ENCODE measurements at regions not wholly inside any gene's neighbourhood (a gene's known extent, or its start where the extent isn't known, plus 50 kb on each side); places are given as distances from the start of the nearest gene placed in this dataset.

- no peak for DNase-seq (ENCODE audit: low read depth)
- no peak for TF ChIP-seq CTCF (conservative IDR thresholded peaks at IDR 0.05; ENCODE audit: low read depth, low read length)
- H3K4me3 ChIP-seq (ENCODE audit: low read length) = no peak overlapping the region
Measured at GRCh38 chr13:81771951-81772350, 1431.0 kb upstream of the SPRY2 start.

GRCh38 chr13:81770868-81771505 is 1430.1 kb upstream of the SPRY2 start:
- DNase-seq (ENCODE audit: low read depth) = no peak
- H3K4me3 ChIP-seq (ENCODE audit: low read length) = no peak overlapping the region
- no peak for TF ChIP-seq CTCF (conservative IDR thresholded peaks at IDR 0.05; ENCODE audit: low read depth, low read length)

- no peak for TF ChIP-seq CTCF (conservative IDR thresholded peaks at IDR 0.05; ENCODE audit: low read depth, low read length)
- H3K4me3 ChIP-seq (ENCODE audit: low read length) = no peak overlapping the region
- no peak for DNase-seq (ENCODE audit: low read depth)
Measured at GRCh38 chr13:81762449-81762848, 1421.5 kb upstream of the SPRY2 start.

GRCh38 chr13:81760316-81760715 is 1419.4 kb upstream of the SPRY2 start:
- TF ChIP-seq CTCF (conservative IDR thresholded peaks at IDR 0.05; ENCODE audit: low read depth, low read length) = no peak
- no peak overlapping the region for H3K4me3 ChIP-seq (ENCODE audit: low read length)
- DNase-seq (ENCODE audit: low read depth) = no peak

- H3K4me3 ChIP-seq (ENCODE audit: low read length) = no peak overlapping the region
- DNase-seq (ENCODE audit: low read depth) = no peak
- TF ChIP-seq CTCF (conservative IDR thresholded peaks at IDR 0.05; ENCODE audit: low read depth, low read length) = no peak
Measured at GRCh38 chr13:81757348-81757970, 1416.5 kb upstream of the SPRY2 start.

- no peak overlapping the region for H3K4me3 ChIP-seq (ENCODE audit: low read length)
- TF ChIP-seq CTCF (conservative IDR thresholded peaks at IDR 0.05; ENCODE audit: low read depth, low read length) = no peak
- DNase-seq (ENCODE audit: low read depth) = peak; percentile 78
Measured at GRCh38 chr13:81745391-81745790, 1404.5 kb upstream of the SPRY2 start.

GRCh38 chr13:81738364-81738763 is 1397.4 kb upstream of the SPRY2 start:
- DNase-seq (ENCODE audit: low read depth) = peak; percentile 42
- no peak for TF ChIP-seq CTCF (conservative IDR thresholded peaks at IDR 0.05; ENCODE audit: low read depth, low read length)
- H3K4me3 ChIP-seq (ENCODE audit: low read length) = no peak overlapping the region
